Mesenchymal stem cell (in vitro differentiated cells and primary cell): ENCODE measurements at regions not wholly inside any gene's neighbourhood (a gene's known extent, or its start where the extent isn't known, plus 50 kb on each side); places are given as distances from the start of the nearest gene placed in this dataset.

Experiments
- DNase-seq: peaks from one replicate; pipeline ENCODE4 v3.0.0-alpha.2; 2013
- H2AFZ ChIP-seq: one replicate; pipeline ENCODE4 v1.6.1; 2013; ENCODE audit warnings: low read depth, mild to moderate bottlenecking, control low read depth, inconsistent platforms, low read length, moderate library complexity
- H2AK5ac ChIP-seq: 2 replicates; pipeline ENCODE4 v1.6.1; 2013; ENCODE audit warnings: low read length, moderate library complexity, mild to moderate bottlenecking, inconsistent platforms; ENCODE audit not compliant: severe bottlenecking
- H2BK120ac ChIP-seq: one replicate; pipeline ENCODE4 v1.6.1; 2013; ENCODE audit warnings: low read depth, mild to moderate bottlenecking, inconsistent platforms, low read length, moderate library complexity
- H2BK12ac ChIP-seq, 2 experiments: one replicate each; pipeline ENCODE4 v1.6.1; 2013; ENCODE audit warnings: inconsistent platforms in 2 of 2, low read length in 2 of 2, mild to moderate bottlenecking in 2 of 2, moderate library complexity in 2 of 2, control low read depth in 1 of 2
- H2BK15ac ChIP-seq: one replicate; pipeline ENCODE4 v1.6.1; 2013; ENCODE audit warnings: mild to moderate bottlenecking, low read depth, inconsistent platforms; ENCODE audit not compliant: poor library complexity, severe bottlenecking
- H2BK5ac ChIP-seq: 2 replicates; pipeline ENCODE4 v1.6.1; 2013; ENCODE audit warnings: low read depth, mild to moderate bottlenecking, low read length, control low read depth, inconsistent platforms; ENCODE audit not compliant: poor library complexity, severe bottlenecking
- H3K14ac ChIP-seq, 2 experiments: one replicate each; pipeline ENCODE4 v1.6.1; 2013; ENCODE audit warnings: inconsistent platforms in 2 of 2, low read length in 2 of 2, control low read depth in 1 of 2, mild to moderate bottlenecking in 1 of 2, moderate library complexity in 1 of 2
- H3K18ac ChIP-seq, 2 experiments: one replicate each; pipeline ENCODE4 v1.6.1; 2013; ENCODE audit warnings: inconsistent platforms in 2 of 2, low read length in 2 of 2, control low read depth in 1 of 2, low read depth in 1 of 2, mild to moderate bottlenecking in 1 of 2
- H3K23ac ChIP-seq, 2 experiments: one replicate each; pipeline ENCODE4 v1.6.1; 2013; ENCODE audit warnings: inconsistent platforms in 2 of 2, low read length in 2 of 2, mild to moderate bottlenecking in 2 of 2, moderate library complexity in 2 of 2, control low read depth in 1 of 2
- H3K27ac ChIP-seq: 2 replicates; pipeline ENCODE4 v1.5.1; 2013; ENCODE audit warnings: mild to moderate bottlenecking, moderate library complexity, low read length, control low read depth, inconsistent platforms; ENCODE audit not compliant: poor library complexity, severe bottlenecking
- H3K27me3 ChIP-seq, 2 experiments: 2 replicates each; pipeline versions ENCODE4 v1.6.1 to v1.7.0; 2013; ENCODE audit warnings: low read length in 2 of 2, mild to moderate bottlenecking in 2 of 2, moderate library complexity in 2 of 2, control low read depth in 1 of 2, inconsistent platforms in 1 of 2; ENCODE audit not compliant: control insufficient read depth in 1 of 2, insufficient read depth in 1 of 2
- H3K36me3 ChIP-seq, 2 experiments: 2 replicates each; pipeline versions ENCODE4 v1.6.1 to v1.7.0; 2013; ENCODE audit warnings: low read length in 2 of 2, control low read depth in 1 of 2, inconsistent platforms in 1 of 2, low read depth in 1 of 2, mild to moderate bottlenecking in 1 of 2; ENCODE audit not compliant: insufficient read depth in 2 of 2, control insufficient read depth in 1 of 2
- H3K4ac ChIP-seq, 2 experiments: one replicate each; pipeline ENCODE4 v1.6.1; 2013; ENCODE audit warnings: inconsistent platforms in 2 of 2, low read length in 2 of 2, mild to moderate bottlenecking in 2 of 2, moderate library complexity in 2 of 2, control low read depth in 1 of 2, low read depth in 1 of 2
- H3K4me1 ChIP-seq: 2 replicates; pipeline ENCODE4 v1.6.1; 2013; ENCODE audit warnings: low read depth, low read length, control low read depth; ENCODE audit not compliant: control insufficient read depth, insufficient read depth
- H3K4me2 ChIP-seq: 2 replicates; pipeline ENCODE4 v1.6.1; 2013; ENCODE audit warnings: low read length, mild to moderate bottlenecking, inconsistent platforms; ENCODE audit not compliant: poor library complexity, severe bottlenecking
- H3K4me3 ChIP-seq, 2 experiments: 2 replicates each; pipeline versions ENCODE4 v1.5.1 to v1.7.0; 2013; ENCODE audit warnings: low read length in 2 of 2, mild to moderate bottlenecking in 2 of 2, control low read depth in 1 of 2, low read depth in 1 of 2; ENCODE audit not compliant: insufficient read depth in 1 of 2
- H3K79me1 ChIP-seq: replicated peaks from 2 replicates; pipeline ENCODE4 v1.6.1; 2013; ENCODE audit warnings: mild to moderate bottlenecking, control low read depth, low read length, inconsistent platforms; ENCODE audit not compliant: poor library complexity, severe bottlenecking
- H3K9ac ChIP-seq: 2 replicates; pipeline ENCODE4 v1.7.0; 2013; ENCODE audit warnings: mild to moderate bottlenecking, low read length, moderate library complexity
- H3K9me3 ChIP-seq: 2 replicates; pipeline ENCODE4 v1.7.0; 2013; ENCODE audit warnings: mild to moderate bottlenecking, low read length; ENCODE audit not compliant: control insufficient read depth
- H4K8ac ChIP-seq: one replicate; pipeline ENCODE4 v1.6.1; 2013; ENCODE audit warnings: inconsistent platforms, mild to moderate bottlenecking, low read length, moderate library complexity
- H4K91ac ChIP-seq: one replicate; pipeline ENCODE4 v1.6.1; 2013; ENCODE audit warnings: mild to moderate bottlenecking, low read length, inconsistent platforms
- WGBS: methylation state at CpG from one replicate; pipeline ENCODE4 v1.1.7; 2013; ENCODE audit warnings: mixed read lengths; 5-methylcytosine and 5-hydroxymethylcytosine counted together

DNA sequence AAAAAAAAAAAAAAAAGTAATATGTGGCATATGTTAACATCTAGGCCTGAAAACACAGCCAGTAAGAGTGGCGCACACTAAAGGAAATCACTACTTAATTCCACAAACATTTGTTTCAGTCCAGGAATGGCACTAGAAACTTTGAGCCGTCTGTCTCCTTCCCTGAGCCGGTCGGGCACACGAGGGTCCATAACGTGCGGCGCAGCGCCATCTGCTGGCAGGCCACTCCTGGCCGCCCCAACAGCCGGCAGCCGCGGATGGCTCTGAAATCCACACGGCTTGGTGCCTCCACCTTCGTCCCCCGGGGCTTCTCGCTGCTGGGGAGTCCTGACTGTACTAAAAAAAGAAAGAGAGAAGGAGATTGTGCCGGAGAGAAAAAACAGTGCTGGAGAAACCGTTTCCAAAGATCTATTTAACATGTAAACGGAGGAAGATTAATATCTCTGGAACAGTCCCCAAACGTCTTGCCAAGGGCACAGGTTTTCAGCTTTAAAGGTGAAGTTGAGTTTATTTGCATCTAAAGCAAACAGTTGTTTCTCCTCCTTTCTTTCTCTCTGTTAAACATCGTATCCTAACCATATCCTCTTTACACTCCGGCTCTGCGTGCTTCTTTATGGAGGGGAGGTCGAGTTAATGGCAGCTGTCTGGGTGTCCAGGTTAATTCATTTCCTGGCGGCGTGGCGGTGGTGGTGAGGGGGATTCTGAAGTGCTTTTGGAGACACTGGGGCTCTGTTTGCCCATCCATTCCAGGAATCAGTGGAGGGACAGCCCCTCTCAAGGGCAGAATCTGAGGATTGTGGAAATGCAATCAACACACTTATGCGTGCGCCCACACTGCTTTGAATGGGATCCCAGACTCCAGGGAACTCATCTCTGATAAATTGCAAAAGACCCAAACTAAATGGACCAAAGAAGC lies 611.3 kb upstream of the SALL1 start:
- no peak overlapping the region for H3K23ac ChIP-seq
- 20% methylated on average over 27 of the region's 30 CpGs for WGBS
- no peaks in the 10 kb centered on the region for H3K36me3 ChIP-seq
- H2BK15ac ChIP-seq, result peak overlapping the region; percentile 73
- peak overlapping the region in 1 of 2 experiments; percentile 50 for H3K4me3 ChIP-seq
- H3K9me3 ChIP-seq, result no peaks in the 10 kb centered on the region
- no peaks in the 10 kb centered on the region for H3K79me1 ChIP-seq
- H2BK5ac ChIP-seq, result no peak overlapping the region
- peak overlapping the region in 1 of 2 experiments; percentile 46 for H3K4ac ChIP-seq
- peak overlapping the region in 1 of 2 experiments; percentile 65 for H2BK12ac ChIP-seq
- H3K18ac ChIP-seq, result peak overlapping the region; percentile 2 to 28
- H3K14ac ChIP-seq, result no peak overlapping the region
- H2BK120ac ChIP-seq, result no peak overlapping the region
- H2AFZ ChIP-seq, result peak overlapping the region; percentile 46
- H3K9ac ChIP-seq, result peak overlapping the region; percentile 70
- peak overlapping the region; percentile 71 for H3K4me2 ChIP-seq
- H3K27me3 ChIP-seq, result peaks cover under 1 to 26% of the 10 kb centered on the region in 2 experiments
- H3K27ac ChIP-seq, result no peak overlapping the region
- DNase-seq, result peak; percentile 82
- H4K8ac ChIP-seq, result peak overlapping the region; percentile 8
- peaks cover 1% of the 10 kb centered on the region for H3K4me1 ChIP-seq
- no peak overlapping the region for H2AK5ac ChIP-seq
- H4K91ac ChIP-seq, result no peak overlapping the region

DNA sequence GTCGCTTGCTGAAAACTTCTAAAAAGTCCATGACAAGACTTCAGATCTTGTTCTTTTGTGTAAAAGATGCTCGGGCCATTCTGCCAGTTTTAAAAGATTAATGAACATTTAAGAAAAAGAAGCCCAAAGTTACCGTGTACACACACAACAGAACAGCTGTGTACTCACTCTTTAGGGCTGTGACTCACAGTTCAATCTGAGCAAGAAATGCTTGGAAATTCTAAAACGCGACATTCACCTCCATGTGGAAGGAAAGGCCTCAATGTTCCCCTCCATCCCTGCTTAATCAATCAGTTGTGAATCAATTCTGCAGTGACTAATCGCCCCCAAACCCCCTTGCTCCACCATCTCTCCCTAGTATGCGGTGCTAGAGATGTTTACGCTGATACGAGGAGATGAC lies 609.9 kb upstream of the SALL1 start:
- peak; percentile 29 for DNase-seq
- WGBS, result 56% methylated on average over 8 of the region's 9 CpGs
- no peak overlapping the region for H2AFZ ChIP-seq
- H3K27ac ChIP-seq, result no peak overlapping the region
- no peak overlapping the region for H3K4me3 ChIP-seq
- H3K9me3 ChIP-seq, result no peaks in the 10 kb centered on the region
- peaks cover 1% of the 10 kb centered on the region for H3K4me1 ChIP-seq
- no peaks in the 10 kb centered on the region for H3K36me3 ChIP-seq
- no peak overlapping the region for H2BK5ac ChIP-seq
- H3K23ac ChIP-seq, result no peak overlapping the region
- H2BK12ac ChIP-seq, result peak overlapping the region in 1 of 2 experiments; percentile 59
- no peak overlapping the region for H2BK15ac ChIP-seq
- H3K27me3 ChIP-seq, result peaks cover 0 to 13% of the 10 kb centered on the region in 2 experiments
- no peak overlapping the region for H3K4ac ChIP-seq
- H2AK5ac ChIP-seq, result no peak overlapping the region
- H3K18ac ChIP-seq, result no peak overlapping the region
- no peak overlapping the region for H3K4me2 ChIP-seq
- no peak overlapping the region for H2BK120ac ChIP-seq
- H3K79me1 ChIP-seq, result no peaks in the 10 kb centered on the region
- no peak overlapping the region for H3K14ac ChIP-seq
- H4K8ac ChIP-seq, result peak overlapping the region; percentile 70
- no peak overlapping the region for H3K9ac ChIP-seq
- no peak overlapping the region for H4K91ac ChIP-seq

DNA sequence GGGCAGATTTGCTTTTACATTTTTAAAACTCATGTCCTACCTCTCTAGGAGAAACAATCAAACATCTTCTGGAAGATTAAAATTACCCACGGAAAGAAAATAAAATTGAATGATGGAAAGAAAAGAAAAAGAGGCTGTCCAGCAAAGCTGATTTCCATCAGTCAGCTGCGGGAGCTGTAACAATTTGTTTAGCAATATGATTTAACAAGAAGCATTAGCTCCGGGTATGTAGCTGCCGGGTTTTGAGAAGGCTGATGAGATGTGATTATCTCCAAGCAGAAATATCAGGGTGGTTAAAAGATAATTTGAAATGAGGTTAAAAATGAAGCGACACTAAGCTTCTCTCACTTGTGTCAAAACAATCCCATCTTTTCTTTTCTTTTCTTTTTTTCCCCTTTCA lies 608.9 kb upstream of the SALL1 start:
- Histone ChIP-seq H2BK12ac (no peak overlapping the region), H3K27me3 (peaks cover 4 to 9% of the 10 kb centered on the region in 2 experiments), H2AK5ac (no peak overlapping the region), H3K79me1 (no peaks in the 10 kb centered on the region), H2BK120ac (no peak overlapping the region), H4K8ac (no peak overlapping the region), H3K18ac (no peak overlapping the region), H3K4me3 (no peak overlapping the region), H3K9me3 (no peaks in the 10 kb centered on the region), H3K4ac (no peak overlapping the region), H3K4me2 (no peak overlapping the region), H3K14ac (no peak overlapping the region), H3K27ac (no peak overlapping the region), H2BK5ac (no peak overlapping the region), H3K9ac (no peak overlapping the region), H3K4me1 (peaks cover 1% of the 10 kb centered on the region), H3K36me3 (no peaks in the 10 kb centered on the region), H2BK15ac (no peak overlapping the region), H4K91ac (no peak overlapping the region), H3K23ac (no peak overlapping the region), H2AFZ (no peak overlapping the region)
- 88% methylated on average over 4 of the region's 5 CpGs for WGBS
- no peak for DNase-seq

DNA sequence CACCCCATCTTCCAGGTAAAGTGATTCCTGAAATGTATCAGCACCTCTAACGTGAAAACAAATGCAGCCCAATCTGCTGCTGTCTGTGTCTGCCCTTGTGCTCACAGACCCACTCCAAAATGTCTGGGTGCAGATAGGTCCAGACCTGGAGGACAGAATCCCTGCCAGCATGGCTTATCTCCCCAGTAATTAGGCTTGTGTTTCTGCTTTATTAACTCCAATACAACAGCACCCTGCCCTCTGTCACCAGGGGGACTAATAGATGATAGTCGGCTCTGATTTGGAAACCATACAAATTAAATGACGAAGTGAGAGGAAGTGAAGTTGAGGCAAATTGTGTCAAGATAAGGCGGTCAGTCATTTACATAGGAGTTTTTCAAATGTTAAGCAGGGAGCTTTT lies 608.3 kb upstream of the SALL1 start:
- no peak overlapping the region for H3K14ac ChIP-seq
- H4K91ac ChIP-seq, result no peak overlapping the region
- no peak overlapping the region for H4K8ac ChIP-seq
- H3K27ac ChIP-seq, result no peak overlapping the region
- H3K4me3 ChIP-seq, result no peak overlapping the region
- no peak overlapping the region for H3K18ac ChIP-seq
- H3K27me3 ChIP-seq, result peaks cover 10 to 15% of the 10 kb centered on the region in 2 experiments
- H3K79me1 ChIP-seq, result no peaks in the 10 kb centered on the region
- H2BK15ac ChIP-seq, result no peak overlapping the region
- no peaks in the 10 kb centered on the region for H3K9me3 ChIP-seq
- no peak overlapping the region for H2AFZ ChIP-seq
- no peaks in the 10 kb centered on the region for H3K36me3 ChIP-seq
- peaks cover 1% of the 10 kb centered on the region for H3K4me1 ChIP-seq
- no peak overlapping the region for H3K23ac ChIP-seq
- no peak overlapping the region for H3K4ac ChIP-seq
- no peak overlapping the region for H3K4me2 ChIP-seq
- H2BK12ac ChIP-seq, result no peak overlapping the region
- H2AK5ac ChIP-seq, result no peak overlapping the region
- no peak overlapping the region for H2BK5ac ChIP-seq
- no peak overlapping the region for H2BK120ac ChIP-seq
- no peak overlapping the region for H3K9ac ChIP-seq
- DNase-seq, result no peak
- 45% methylated on average over 4 of the region's 4 CpGs for WGBS
